Adipocyte (in vitro differentiated cells): ENCODE measurements at regions not wholly inside any gene's neighbourhood (a gene's known extent, or its start where the extent isn't known, plus 50 kb on each side); places are given as distances from the start of the nearest gene placed in this dataset.

Experiments
- DNase-seq: peaks from one replicate; pipeline ENCODE4 v3.0.0-alpha.2; 2015; ENCODE audit warnings: low read depth
- H3K27me3 ChIP-seq: replicated peaks from 2 replicates; pipeline ENCODE4 v1.7.0; 2013; ENCODE audit warnings: mild to moderate bottlenecking, low read length, moderate library complexity; ENCODE audit not compliant: control insufficient read depth, insufficient read depth
- H3K36me3 ChIP-seq: 2 replicates; pipeline ENCODE4 v1.7.0; 2013; ENCODE audit warnings: low read length, mild to moderate bottlenecking, moderate library complexity; ENCODE audit not compliant: control insufficient read depth, insufficient read depth, severe bottlenecking
- H3K4me1 ChIP-seq: 2 replicates; pipeline ENCODE4 v1.7.0; 2013; ENCODE audit warnings: mild to moderate bottlenecking, low read length, moderate library complexity; ENCODE audit not compliant: control insufficient read depth, insufficient read depth
- H3K4me3 ChIP-seq: 2 replicates; pipeline ENCODE4 v1.7.0; 2013; ENCODE audit warnings: mild to moderate bottlenecking, low read length, moderate library complexity
- H3K9ac ChIP-seq: 2 replicates; pipeline ENCODE4 v1.7.0; 2013; ENCODE audit warnings: mild to moderate bottlenecking, low read length, moderate library complexity
- H3K9me3 ChIP-seq: 2 replicates; pipeline ENCODE4 v1.7.0; 2013; ENCODE audit warnings: mild to moderate bottlenecking, low read length, moderate library complexity; ENCODE audit not compliant: control insufficient read depth

- Histone ChIP-seq H3K9ac (no peak overlapping the region), H3K4me1 (peaks cover 7% of the 10 kb centered on the region), H3K27me3 (no peaks in the 10 kb centered on the region), H3K4me3 (no peak overlapping the region), H3K36me3 (no peaks in the 10 kb centered on the region), H3K9me3 (no peaks in the 10 kb centered on the region)
- no peak for DNase-seq
These were observed 55.3 kb upstream of the ACSS3 start for GRCh38 chr12:81022531-81022930.

- no peaks in the 10 kb centered on the region for H3K36me3 ChIP-seq
- H3K4me3 ChIP-seq, result no peak overlapping the region
- H3K27me3 ChIP-seq, result no peaks in the 10 kb centered on the region
- no peak for DNase-seq
- H3K9ac ChIP-seq, result no peak overlapping the region
- H3K4me1 ChIP-seq, result peaks cover 7% of the 10 kb centered on the region
- H3K9me3 ChIP-seq, result no peaks in the 10 kb centered on the region
These were observed 56.0 kb upstream of the ACSS3 start for GRCh38 chr12:81021834-81022233.

- Histone ChIP-seq H3K9ac (no peak overlapping the region), H3K36me3 (no peaks in the 10 kb centered on the region), H3K4me3 (no peak overlapping the region), H3K27me3 (no peaks in the 10 kb centered on the region), H3K4me1 (peaks cover 7% of the 10 kb centered on the region), H3K9me3 (no peaks in the 10 kb centered on the region)
- no peak for DNase-seq
These were observed 56.6 kb upstream of the ACSS3 start for GRCh38 chr12:81021131-81021748.

GRCh38 chr12:81017792-81018191 is 60.1 kb upstream of the ACSS3 start:
- H3K9me3 ChIP-seq, result no peaks in the 10 kb centered on the region
- H3K9ac ChIP-seq, result no peak overlapping the region
- no peak for DNase-seq
- no peak overlapping the region for H3K4me3 ChIP-seq
- no peaks in the 10 kb centered on the region for H3K27me3 ChIP-seq
- peaks cover 6% of the 10 kb centered on the region for H3K4me1 ChIP-seq
- H3K36me3 ChIP-seq, result no peaks in the 10 kb centered on the region

GRCh38 chr12:81015510-81015909 is 62.4 kb upstream of the ACSS3 start:
- no peaks in the 10 kb centered on the region for H3K9me3 ChIP-seq
- H3K27me3 ChIP-seq, result no peaks in the 10 kb centered on the region
- no peaks in the 10 kb centered on the region for H3K36me3 ChIP-seq
- DNase-seq, result no peak
- H3K9ac ChIP-seq, result no peak overlapping the region
- H3K4me1 ChIP-seq, result peaks cover 4% of the 10 kb centered on the region
- H3K4me3 ChIP-seq, result no peak overlapping the region

- no peaks in the 10 kb centered on the region for H3K9me3 ChIP-seq
- no peak overlapping the region for H3K4me3 ChIP-seq
- H3K27me3 ChIP-seq, result no peaks in the 10 kb centered on the region
- H3K36me3 ChIP-seq, result no peaks in the 10 kb centered on the region
- peaks cover 6% of the 10 kb centered on the region for H3K4me1 ChIP-seq
- peak; percentile 8 for DNase-seq
- no peak overlapping the region for H3K9ac ChIP-seq
These were observed 67.2 kb upstream of the ACSS3 start for GRCh38 chr12:81010641-81011040.

GRCh38 chr12:81005606-81006005 is 67.9 kb upstream of the LIN7A start:
- no peaks in the 10 kb centered on the region for H3K27me3 ChIP-seq
- DNase-seq, result no peak

GRCh38 chr12:81000831-81001230 is 63.1 kb upstream of the LIN7A start:
- H3K9ac ChIP-seq, result no peak overlapping the region
- no peaks in the 10 kb centered on the region for H3K9me3 ChIP-seq
- no peaks in the 10 kb centered on the region for H3K4me1 ChIP-seq
- H3K27me3 ChIP-seq, result no peaks in the 10 kb centered on the region
- H3K4me3 ChIP-seq, result no peak overlapping the region
- no peak for DNase-seq
- no peaks in the 10 kb centered on the region for H3K36me3 ChIP-seq

More at GRCh38 chr12:81005606-81006005, 67.9 kb upstream of the LIN7A start:
- peaks cover 3% of the 10 kb centered on the region for H3K4me1 ChIP-seq
- H3K36me3 ChIP-seq, result no peaks in the 10 kb centered on the region
- H3K9me3 ChIP-seq, result no peaks in the 10 kb centered on the region
- no peak overlapping the region for H3K4me3 ChIP-seq
- H3K9ac ChIP-seq, result no peak overlapping the region

GRCh38 chr12:80988986-80989385 is 51.3 kb upstream of the LIN7A start:
- Histone ChIP-seq H3K9me3 (no peaks in the 10 kb centered on the region), H3K36me3 (no peaks in the 10 kb centered on the region), H3K9ac (no peak overlapping the region), H3K27me3 (no peaks in the 10 kb centered on the region), H3K4me1 (peaks cover 12% of the 10 kb centered on the region), H3K4me3 (no peak overlapping the region)
- DNase-seq, result no peak
